ENCODE measurements at regions not wholly inside any gene's neighbourhood (a gene's known extent, or its start where the extent isn't known, plus 50 kb on each side); places are given as distances from the start of the nearest gene placed in this dataset.

- TF ChIP-seq ZNF407 (IDR thresholded peaks at IDR 0.05; ENCODE audit: low read depth) = peak; percentile 32; the same call in 1 of the 2 replicates
- TF ChIP-seq ZBTB33 (CRISPR knock-in tag; IDR thresholded peaks at IDR 0.05) = no peak
- no peak for TF ChIP-seq XRCC5 (IDR thresholded peaks at IDR 0.05; ENCODE audit: low read depth, low read length)
These were observed 154.9 kb downstream of the GLUL start (continued) for GRCh38 chr1:182236651-182237077.

Measured in K562 (cell line).